NCI-H82 treated with DMSO at 0.1 percent for 48 hours (cell line): ENCODE measurements at regions not wholly inside any gene's neighbourhood (a gene's known extent, or its start where the extent isn't known, plus 50 kb on each side); places are given as distances from the start of the nearest gene placed in this dataset.

Source experiments
- DNase-seq: peaks from one replicate; lab custom pipeline; 2025; ENCODE audit not compliant: unreplicated experiment; lab: John Stamatoyannopoulos, UW

- no peak for DNase-seq
These were observed 94.9 kb downstream of the TMEM174 start for GRCh38 chr5:73267766-73268435.

GRCh38 chr5:73266925-73267765 is 94.2 kb downstream of the TMEM174 start:
- no peak for DNase-seq

GRCh38 chr5:73266176-73266738 is 93.3 kb downstream of the TMEM174 start:
- no peak for DNase-seq

DNA sequence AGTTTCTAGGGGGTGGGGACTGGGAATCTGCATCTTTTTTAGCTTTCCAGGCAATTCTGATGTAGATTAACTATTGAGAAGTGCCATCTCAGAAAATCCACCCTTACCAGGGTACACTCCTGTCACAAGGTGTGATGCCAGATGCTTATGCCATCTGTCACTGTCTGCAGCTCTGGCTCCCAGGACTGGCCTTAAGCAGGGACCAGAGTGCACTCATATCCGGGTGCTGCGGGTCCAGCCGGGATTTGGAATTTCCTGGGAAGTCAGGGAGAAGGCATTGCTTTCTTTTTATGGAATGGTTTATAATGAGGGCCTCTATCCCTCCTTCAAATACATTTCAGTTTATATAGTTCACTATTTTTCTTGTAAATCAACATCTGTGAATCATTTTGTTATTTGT is 92.6 kb downstream of the TMEM174 start:
- no peak for DNase-seq

- no peak for DNase-seq
These were observed 91.6 kb downstream of the TMEM174 start for GRCh38 chr5:73264631-73265030.

DNA sequence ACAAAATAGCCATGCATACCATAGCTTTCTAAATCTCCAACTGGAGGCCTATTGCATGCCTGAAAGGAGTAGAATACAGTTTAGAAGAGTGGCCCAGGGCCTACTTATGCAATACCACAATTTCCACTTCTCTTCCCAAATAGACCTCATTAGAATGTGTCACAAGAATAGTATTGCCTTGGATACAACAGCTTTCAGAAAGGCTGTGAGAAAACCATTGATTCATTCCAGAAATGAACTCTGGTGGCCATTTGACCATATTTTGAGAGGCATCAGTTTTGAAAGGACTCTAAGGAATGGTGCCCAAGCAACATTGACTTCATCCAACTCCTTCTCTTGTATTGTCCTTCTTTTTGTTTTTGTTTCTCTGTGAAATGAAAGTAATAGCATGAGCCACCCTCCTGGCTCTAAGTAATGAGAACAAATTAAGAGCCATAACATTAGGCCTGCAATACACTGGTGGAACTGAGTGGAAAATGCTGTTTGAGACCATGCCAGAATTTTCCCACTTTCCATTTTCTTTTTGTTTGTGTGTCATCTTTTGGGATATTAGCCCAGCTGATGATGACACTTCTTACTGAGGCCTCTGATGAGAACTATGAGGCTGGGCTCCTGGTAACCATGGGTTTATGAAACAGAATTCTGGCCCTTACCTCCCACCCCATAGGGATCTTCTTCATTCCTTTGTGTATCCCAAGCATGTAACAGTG is 90.2 kb downstream of the TMEM174 start:
- DNase-seq, result no peak

DNA sequence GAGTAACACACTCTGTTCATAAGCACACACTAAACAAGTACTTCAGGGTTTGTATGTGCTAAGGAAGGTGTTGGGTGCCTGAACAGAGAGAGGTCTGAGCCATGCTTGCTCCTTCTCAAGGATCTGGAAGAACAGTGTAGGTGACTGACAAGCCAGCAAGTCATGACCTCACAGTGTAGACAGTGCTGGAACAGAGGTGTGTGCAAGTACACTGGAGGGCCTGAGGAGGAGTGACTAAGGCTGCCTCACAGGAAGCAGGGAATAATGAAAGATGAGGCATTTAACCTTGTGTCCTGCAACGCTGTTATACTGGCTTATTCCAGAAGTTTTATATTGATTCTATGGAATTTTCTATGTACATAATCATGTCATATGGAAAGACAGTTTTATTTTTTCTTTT is 83.9 kb downstream of the TMEM174 start:
- no peak for DNase-seq

DNA sequence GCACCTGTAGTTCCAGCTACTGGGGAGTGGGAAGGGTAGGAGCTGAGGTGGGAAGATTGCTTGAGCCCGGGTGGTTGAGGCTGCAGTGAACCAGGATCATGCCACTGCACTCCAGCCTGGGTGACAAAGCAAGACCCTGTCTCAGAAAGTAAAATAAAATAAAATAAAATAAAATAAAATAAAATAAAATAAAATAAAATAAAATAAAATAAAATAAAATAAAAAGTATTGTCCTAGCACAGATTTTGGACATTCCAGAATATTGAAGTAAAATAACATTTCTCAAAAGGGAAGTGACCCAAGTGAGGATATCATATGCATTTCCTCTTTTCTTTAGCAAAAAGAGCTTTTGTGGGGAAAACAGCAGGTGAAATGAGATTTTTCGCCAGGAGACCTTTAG is 83.5 kb downstream of the TMEM174 start:
- DNase-seq, result no peak

DNA sequence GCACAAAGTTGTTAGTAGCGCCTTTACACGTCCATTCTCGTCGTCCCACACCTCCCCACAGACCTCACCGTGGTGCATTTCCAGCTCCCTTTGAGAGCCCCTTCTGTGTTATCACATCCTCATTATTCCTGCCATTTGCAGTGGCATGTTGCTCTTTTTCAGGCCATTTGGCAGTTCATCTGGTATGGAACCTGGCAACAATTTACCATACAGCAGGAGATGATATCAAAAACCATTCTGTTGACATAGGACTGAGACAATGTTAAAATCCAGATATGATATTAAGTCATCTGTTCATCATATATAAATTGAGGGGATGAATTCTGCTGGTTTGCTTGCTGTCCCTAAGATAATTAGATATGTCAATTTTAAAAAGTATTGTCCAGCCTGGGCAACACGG is 83.0 kb downstream of the TMEM174 start:
- no peak for DNase-seq

DNA sequence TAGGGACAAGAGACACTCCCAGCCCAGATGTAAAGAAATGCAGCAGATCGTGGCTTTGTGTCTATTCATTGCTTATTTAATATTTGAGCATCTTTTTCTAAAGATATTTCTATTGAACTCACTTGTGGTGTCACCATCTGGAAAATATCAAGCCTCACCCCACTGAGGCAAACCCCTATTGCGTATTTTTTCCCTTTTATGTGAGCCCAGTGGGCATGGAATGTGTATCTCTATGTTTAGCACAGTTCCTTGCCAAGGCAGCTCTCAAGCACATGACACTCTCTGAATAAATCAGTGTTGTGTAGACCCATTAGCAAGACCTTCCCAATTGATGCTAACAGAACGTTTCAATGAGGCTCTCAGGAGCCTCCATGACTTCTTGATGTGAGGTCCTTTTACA is 81.6 kb downstream of the TMEM174 start:
- no peak for DNase-seq

DNA sequence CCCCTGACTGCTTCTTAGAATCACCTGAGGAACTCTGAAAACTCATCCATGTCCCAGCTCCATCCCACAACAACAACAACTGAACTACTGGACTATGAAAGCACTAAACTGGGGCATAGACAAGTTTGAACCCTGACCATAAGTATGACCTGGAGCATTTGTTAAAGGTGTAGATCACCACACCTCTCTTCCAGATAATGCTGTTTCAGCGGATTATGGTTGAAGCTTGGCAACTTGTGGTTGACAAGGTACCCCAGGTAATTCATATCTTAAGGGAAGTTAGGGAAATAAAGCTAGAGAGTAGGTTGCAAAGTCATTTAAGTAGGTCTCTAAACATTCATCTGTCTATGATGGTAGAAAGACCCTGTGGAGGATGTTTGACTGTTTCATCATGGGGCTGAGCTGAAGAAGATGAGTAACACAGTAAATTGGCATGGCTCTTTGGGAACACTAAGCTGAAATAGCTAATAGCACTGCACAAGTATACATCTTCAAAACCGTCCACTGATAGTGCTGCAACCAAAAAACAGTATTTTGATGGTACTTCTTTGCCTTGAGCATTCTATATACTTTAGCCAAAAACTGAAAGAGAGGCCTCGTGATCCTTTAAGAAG is 80.2 kb downstream of the TMEM174 start:
- DNase-seq, result no peak

DNA sequence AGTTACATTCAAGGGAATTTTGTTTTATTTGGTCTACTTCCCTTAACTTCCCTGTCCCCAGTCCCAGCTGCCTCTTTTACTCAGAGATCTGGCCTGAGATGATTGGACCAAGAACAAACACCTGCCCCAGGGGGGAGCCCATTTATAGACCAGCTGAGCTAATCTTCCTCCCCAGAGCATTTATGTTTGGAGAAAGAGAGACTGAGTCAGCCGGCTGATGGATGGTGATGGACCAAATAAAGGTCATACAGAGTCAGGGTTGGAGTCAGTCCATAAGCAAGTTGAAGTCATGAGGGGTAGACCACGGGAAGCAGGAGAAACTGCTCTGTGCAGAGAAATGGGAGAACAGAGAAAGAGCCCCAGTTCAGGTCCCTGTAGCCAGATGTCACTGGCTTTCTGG is 77.7 kb downstream of the TMEM174 start:
- DNase-seq, result no peak

DNA sequence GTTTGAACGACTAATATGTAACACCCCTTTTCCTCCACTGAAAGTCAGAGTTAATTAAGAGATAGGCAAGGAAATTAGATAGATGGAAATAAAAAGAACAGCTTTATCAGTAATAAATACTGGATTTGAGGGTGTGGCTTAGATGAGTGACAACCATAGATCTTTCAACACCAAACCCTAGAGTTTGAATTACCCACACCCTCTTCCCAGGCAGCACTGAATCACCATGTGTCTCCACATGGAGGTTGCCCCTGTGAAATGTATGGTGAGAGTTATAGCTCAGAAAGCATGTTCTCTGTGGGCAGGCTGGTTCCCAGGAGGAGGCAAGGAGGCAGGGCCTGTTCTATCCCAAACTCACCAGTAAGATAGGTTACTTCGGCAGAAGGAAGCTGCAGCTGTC is 69.7 kb downstream of the TMEM174 start:
- DNase-seq, result no peak

- DNase-seq, result no peak
These were observed 65.9 kb downstream of the TMEM174 start for GRCh38 chr5:73238873-73239272.

DNA sequence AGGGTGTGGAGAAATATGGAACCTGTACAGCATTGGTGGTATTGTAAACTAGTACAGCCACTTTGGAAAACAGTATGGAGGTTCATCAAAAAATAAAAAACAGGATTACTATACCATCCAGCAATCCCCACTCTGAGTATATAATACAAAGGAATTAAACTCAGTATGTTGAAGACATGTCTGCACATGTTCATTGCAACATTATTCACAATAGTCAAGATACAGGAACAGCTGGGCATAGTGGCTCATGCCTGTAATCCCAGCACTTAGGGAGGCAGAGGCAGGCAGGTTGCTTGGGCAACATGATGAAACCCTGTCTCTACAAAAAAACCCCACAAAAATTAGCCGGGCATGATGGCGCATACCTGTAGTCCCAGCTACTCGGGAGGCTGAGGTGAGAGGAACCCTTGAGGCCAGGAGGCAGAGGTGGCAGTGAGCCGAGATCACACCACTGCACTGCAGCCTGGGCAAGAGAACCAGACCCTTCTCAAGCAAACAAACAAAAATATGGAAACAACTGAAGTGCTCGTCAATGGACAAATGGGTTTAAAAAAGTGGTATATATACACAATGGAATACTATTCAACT is 63.6 kb downstream of the TMEM174 start:
- DNase-seq, result no peak

DNA sequence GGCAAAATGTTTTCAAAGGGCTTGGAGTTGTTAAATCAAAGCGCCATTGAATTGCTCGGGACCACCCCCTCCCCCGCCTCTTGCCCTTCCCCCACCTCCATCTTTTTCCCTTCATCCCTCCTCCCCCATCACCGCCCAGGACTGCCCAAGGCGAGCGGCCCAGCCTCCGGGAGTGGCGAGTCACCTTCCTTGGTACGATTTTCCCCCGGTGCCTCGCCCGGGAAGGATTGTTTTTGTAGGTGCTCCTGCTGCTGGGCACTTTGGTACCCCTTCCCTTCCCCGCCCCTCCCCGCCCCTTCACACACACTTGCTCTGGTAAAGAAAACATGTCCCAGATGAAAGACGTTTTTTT is 61.2 kb downstream of the TMEM174 start:
- no peak for DNase-seq

DNA sequence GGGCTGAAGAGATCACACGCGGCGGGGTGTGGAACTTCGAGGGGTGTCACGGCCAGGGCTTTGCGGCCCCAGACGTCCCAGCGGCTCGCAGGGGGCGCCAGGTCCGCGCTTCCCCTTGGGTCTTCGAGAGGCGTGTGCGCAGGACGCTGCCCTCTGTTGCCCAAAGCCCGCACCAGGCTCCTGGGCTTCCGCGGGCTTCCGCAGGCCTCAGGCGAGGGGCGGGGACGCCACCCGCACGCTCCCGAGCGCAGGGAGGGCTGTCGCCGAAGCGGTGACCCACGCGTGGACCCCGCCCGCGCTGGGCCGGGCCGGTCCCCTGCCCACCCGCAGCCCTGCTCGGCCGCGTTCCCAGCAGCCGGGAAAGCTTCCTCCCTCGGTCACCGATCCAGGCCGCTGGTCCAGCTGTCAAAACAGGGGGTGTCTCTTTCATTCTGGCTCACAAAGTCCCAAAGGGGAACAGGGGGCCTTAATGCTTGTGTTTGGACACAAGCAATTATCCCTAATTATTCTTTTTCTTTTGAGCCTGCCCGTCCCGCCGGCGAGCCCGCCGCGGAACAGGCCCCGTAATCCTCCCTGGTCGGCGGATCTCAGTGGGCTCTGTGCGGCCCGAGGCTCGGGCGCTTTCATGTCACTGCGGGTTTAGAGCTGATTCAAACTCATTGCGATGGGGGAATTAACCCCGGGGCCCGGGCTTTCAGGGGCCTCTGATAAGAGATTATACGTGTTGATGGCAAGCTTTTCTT is 60.6 kb downstream of the TMEM174 start:
- DNase-seq, result no peak

DNA sequence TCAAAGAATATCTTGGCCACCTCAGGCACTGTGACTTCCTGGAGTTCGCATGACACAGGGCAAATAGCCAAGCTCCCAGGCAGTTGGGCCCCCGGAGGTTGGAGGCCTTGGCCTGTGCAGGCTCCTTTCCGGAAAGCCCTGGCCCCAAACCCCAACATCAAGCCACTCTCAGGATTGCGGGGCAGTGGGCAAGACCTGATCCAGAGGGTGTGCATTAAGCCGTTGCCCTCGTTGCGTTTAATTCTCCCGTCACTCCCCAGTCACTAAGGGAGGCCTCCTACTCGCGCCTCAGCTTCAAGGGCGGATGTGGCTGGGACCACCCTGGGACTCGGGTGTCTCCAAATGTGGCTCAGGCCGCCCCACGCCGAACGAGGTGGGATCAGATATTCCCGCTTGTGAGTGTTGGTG is 60.1 kb downstream of the TMEM174 start:
- DNase-seq, result no peak

GRCh38 chr5:73232266-73233041 is 59.5 kb downstream of the TMEM174 start:
- no peak for DNase-seq
